Uterus (tissue), 3 donors: ENCODE measurements at regions not wholly inside any gene's neighbourhood (a gene's known extent, or its start where the extent isn't known, plus 50 kb on each side); places are given as distances from the start of the nearest gene placed in this dataset.
"Not testable (repeated sequence)": the region's sequence is repeated elsewhere in the genome, so short reads cannot be mapped to it uniquely, and the experiment has no call there.

Source experiments
- DNase-seq, 2 donors: peaks; one replicate each; pipeline ENCODE4 v3.0.0-alpha.2; 2019 to 2020
- H3K27ac ChIP-seq, 2 donors: fragments of 200-600 bp; sonication (generic); 1 replicate in 1 of 2; 2 replicates in 1 of 2; pipeline ENCODE4 v1.5.1; 2016 to 2018
- H3K27me3 ChIP-seq, 2 donors: fragments of 200-600 bp; sonication (generic); one replicate each; pipeline ENCODE4 v1.5.1; 2018 to 2019; ENCODE audit warnings: control low read depth in 1 of 2
- H3K36me3 ChIP-seq, 2 donors: fragments of 200-600 bp; sonication (generic); one replicate each; pipeline ENCODE4 v1.5.1; 2019; ENCODE audit warnings: control low read depth in 1 of 2
- H3K4me1 ChIP-seq, 2 donors: fragments of 200-600 bp; sonication (generic); one replicate each; pipeline ENCODE4 v1.5.1; 2018 to 2019; ENCODE audit warnings: control low read depth in 1 of 2
- H3K4me3 ChIP-seq, 2 donors: fragments of 200-600 bp; sonication (generic); 1 replicate in 1 of 2; 2 replicates in 1 of 2; pipeline ENCODE4 v1.5.1; 2018 to 2019; ENCODE audit warnings: mild to moderate bottlenecking in 1 of 2
- H3K9me3 ChIP-seq, 2 donors: fragments of 200-600 bp; sonication (generic); one replicate each; pipeline ENCODE4 v1.5.1; 2019; ENCODE audit warnings: control low read depth in 1 of 2
- CTCF ChIP-seq, 4 experiments: fragments of 200-600 bp in 2 of 4; fragments of 450-650 bp in 2 of 4; sonication (generic) in 2 of 4; IDR thresholded peaks; one replicate each; pipeline ENCODE4 v1.5.1; 2016 to 2019; ENCODE audit warnings: antibody characterized with exemption in 4 of 4, mild to moderate bottlenecking in 2 of 4, moderate library complexity in 1 of 4
- POLR2A ChIP-seq, 2 donors: fragments of 450-650 bp; IDR thresholded peaks; one replicate each; pipeline ENCODE4 v1.6.1; 2016; ENCODE audit warnings: antibody characterized with exemption in 2 of 2, mild to moderate bottlenecking in 1 of 2, moderate library complexity in 1 of 2
- intact Hi-C: fragments of 100-400 bp; cut with DNase I; formaldehyde crosslinking; loops from one replicate; pipeline ENCODE4 v1.15.1; 2023; ENCODE audit warnings: low total_unique reads
- donor health status: DM: yes; HTN: yes; CAD: no.

GRCh38 chr15:26260517-26261133 lies 397.5 kb upstream of the ATP10A start:
- no peak for DNase-seq
- TF ChIP-seq POLR2A (IDR thresholded peaks at IDR 0.05) (no peak), CTCF (IDR thresholded peaks at IDR 0.05) (peak; percentile 11 to 37 (median 26))
- no peaks in the 10 kb centered on the region for H3K27me3 ChIP-seq
- no peaks in the 10 kb centered on the region for H3K4me1 ChIP-seq
- intact Hi-C loops, result no loop called here
- no peak overlapping the region for H3K27ac ChIP-seq
- H3K36me3 ChIP-seq, result no peaks in the 10 kb centered on the region
- H3K4me3 ChIP-seq, result no peak overlapping the region
- H3K9me3 ChIP-seq, result no peaks in the 10 kb centered on the region

- intact Hi-C loops, result no loop called here
- no peak for TF ChIP-seq POLR2A (IDR thresholded peaks at IDR 0.05)
- TF ChIP-seq CTCF (IDR thresholded peaks at IDR 0.05), result no peak
- H3K9me3 ChIP-seq, result no peaks in the 10 kb centered on the region
- no peak for DNase-seq
- no peaks in the 10 kb centered on the region for H3K4me1 ChIP-seq
- no peaks in the 10 kb centered on the region for H3K36me3 ChIP-seq
- no peaks in the 10 kb centered on the region for H3K27me3 ChIP-seq
- no peak overlapping the region for H3K27ac ChIP-seq
- no peak overlapping the region for H3K4me3 ChIP-seq
Measured at GRCh38 chr15:26259581-26259980, 396.5 kb upstream of the ATP10A start.

- H3K36me3 ChIP-seq, H3K4me1 ChIP-seq, H3K27ac ChIP-seq, H3K4me3 ChIP-seq, H3K27me3 ChIP-seq, DNase-seq, H3K9me3 ChIP-seq, intact Hi-C loops: not testable (repeated sequence)
Measured at GRCh38 chr15:26244782-26245181, 381.7 kb upstream of the ATP10A start.

- intact Hi-C loops, result no loop called here
- Histone ChIP-seq H3K4me1 (no peaks in the 10 kb centered on the region), H3K36me3 (no peaks in the 10 kb centered on the region), H3K27me3 (no peaks in the 10 kb centered on the region), H3K9me3 (no peaks in the 10 kb centered on the region), H3K4me3 (no peak overlapping the region), H3K27ac (no peak overlapping the region)
- DNase-seq, result no peak
- TF ChIP-seq CTCF (IDR thresholded peaks at IDR 0.05), result no peak
- no peak for TF ChIP-seq POLR2A (IDR thresholded peaks at IDR 0.05)
Measured at GRCh38 chr15:26243382-26243781, 380.3 kb upstream of the ATP10A start.

GRCh38 chr15:26242565-26243071 lies 379.5 kb upstream of the ATP10A start:
- Histone ChIP-seq H3K36me3 (no peaks in the 10 kb centered on the region), H3K4me3 (no peak overlapping the region), H3K27me3 (no peaks in the 10 kb centered on the region), H3K4me1 (no peaks in the 10 kb centered on the region), H3K27ac (no peak overlapping the region), H3K9me3 (no peaks in the 10 kb centered on the region)
- DNase-seq, result no peak
- TF ChIP-seq POLR2A (IDR thresholded peaks at IDR 0.05), result no peak
- no peak for TF ChIP-seq CTCF (IDR thresholded peaks at IDR 0.05)
- intact Hi-C loops, result no loop called here

- no peaks in the 10 kb centered on the region for H3K4me1 ChIP-seq
- no peak for DNase-seq
- no peaks in the 10 kb centered on the region for H3K9me3 ChIP-seq
- no peak overlapping the region for H3K27ac ChIP-seq
- TF ChIP-seq CTCF (IDR thresholded peaks at IDR 0.05), result no peak
- no peaks in the 10 kb centered on the region for H3K27me3 ChIP-seq
- H3K4me3 ChIP-seq, result no peak overlapping the region
- H3K36me3 ChIP-seq, result no peaks in the 10 kb centered on the region
- intact Hi-C loops, result no loop called here
Measured at GRCh38 chr15:26235864-26236263, 372.7 kb upstream of the ATP10A start.
